Activated CD4-positive, alpha-beta memory T cell treated with anti-CD3 and anti-CD28 coated beads, Interleukin-2, amount 10 ng/mL, durations not matched to agents 7 days and 5 days (primary cell): ENCODE measurements at regions not wholly inside any gene's neighbourhood (a gene's known extent, or its start where the extent isn't known, plus 50 kb on each side); places are given as distances from the start of the nearest gene placed in this dataset.

Source experiments
- CTCF ChIA-PET: fragments of 350-600 bp; sonication (Branson Sonifier 250); formaldehyde crosslinking; loops from one replicate; lab custom pipeline; 2021; ENCODE audit warnings: antibody characterized with exemption, inconsistent platforms; lab: Charles Lee
- POLR2A ChIA-PET: fragments of 350-600 bp; sonication (Branson Sonifier 250); formaldehyde crosslinking; loops from one replicate; lab custom pipeline; 2021; ENCODE audit warnings: antibody characterized with exemption; lab: Charles Lee
- DNase-seq: peaks from one replicate; pipeline ENCODE4 v3.0.0-alpha.2; 2020
- H3K27ac Mint-ChIP-seq: one replicate; pipeline ENCODE4 v1.8.0; 2021; ENCODE audit warnings: mild to moderate bottlenecking, mixed read lengths
- H3K27me3 Mint-ChIP-seq: one replicate; pipeline ENCODE4 v1.8.0; 2021; ENCODE audit warnings: mixed read lengths
- H3K36me3 Mint-ChIP-seq: one replicate; pipeline ENCODE4 v1.8.0; 2021; ENCODE audit warnings: low read depth, mixed read lengths
- H3K4me1 Mint-ChIP-seq: one replicate; pipeline ENCODE4 v1.8.0; 2021; ENCODE audit warnings: mixed read lengths
- H3K4me3 Mint-ChIP-seq: one replicate; pipeline ENCODE4 v1.8.0; 2021; ENCODE audit warnings: mild to moderate bottlenecking, mixed read lengths
- H3K9me3 Mint-ChIP-seq: one replicate; pipeline ENCODE4 v1.8.0; 2021; ENCODE audit warnings: mixed read lengths

DNA sequence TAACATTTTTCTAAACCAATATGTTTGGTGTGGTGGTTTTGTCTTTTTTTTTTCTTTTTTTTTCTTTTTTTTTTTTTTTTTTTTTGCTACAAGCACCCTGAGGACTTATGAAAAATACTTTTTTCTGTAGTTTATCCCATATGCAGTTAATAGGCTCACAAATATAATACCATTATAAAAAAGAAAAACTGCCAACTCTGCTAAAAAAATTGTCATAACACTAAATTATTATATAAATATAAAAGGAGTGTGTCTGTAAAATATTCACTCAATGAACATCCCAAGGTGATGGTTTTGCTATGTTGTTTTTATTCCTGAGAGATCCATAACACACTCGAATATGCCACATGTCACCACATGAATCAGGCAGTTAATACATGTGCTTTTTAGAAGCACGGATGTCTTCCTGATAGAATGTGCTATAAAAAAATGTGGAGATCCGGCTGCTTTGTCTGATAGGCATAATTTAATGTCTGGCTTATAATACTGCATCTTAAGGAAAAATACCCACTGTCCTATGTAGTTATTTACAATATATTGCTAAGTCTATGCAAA, 110.7 kb upstream of the ZNF507 start:
- Mint-ChIP-seq H3K9me3 (no peaks in the 10 kb centered on the region), H3K4me1 (no peaks in the 10 kb centered on the region), H3K36me3 (no peaks in the 10 kb centered on the region), H3K27ac (no peak overlapping the region), H3K4me3 (no peak overlapping the region), H3K27me3 (peaks cover 2% of the 10 kb centered on the region)
- ChIA-PET POLR2A (no interaction called here), CTCF (no interaction called here)
- DNase-seq: no peak

GRCh38 chr19:32238076-32238475, 107.3 kb upstream of the ZNF507 start:
- DNase-seq: no peak
- ChIA-PET POLR2A (no interaction called here), CTCF (no interaction called here)
- Mint-ChIP-seq H3K36me3 (no peaks in the 10 kb centered on the region), H3K27me3 (peaks cover 2% of the 10 kb centered on the region), H3K4me1 (no peaks in the 10 kb centered on the region), H3K27ac (no peak overlapping the region), H3K4me3 (no peak overlapping the region), H3K9me3 (no peaks in the 10 kb centered on the region)

DNA sequence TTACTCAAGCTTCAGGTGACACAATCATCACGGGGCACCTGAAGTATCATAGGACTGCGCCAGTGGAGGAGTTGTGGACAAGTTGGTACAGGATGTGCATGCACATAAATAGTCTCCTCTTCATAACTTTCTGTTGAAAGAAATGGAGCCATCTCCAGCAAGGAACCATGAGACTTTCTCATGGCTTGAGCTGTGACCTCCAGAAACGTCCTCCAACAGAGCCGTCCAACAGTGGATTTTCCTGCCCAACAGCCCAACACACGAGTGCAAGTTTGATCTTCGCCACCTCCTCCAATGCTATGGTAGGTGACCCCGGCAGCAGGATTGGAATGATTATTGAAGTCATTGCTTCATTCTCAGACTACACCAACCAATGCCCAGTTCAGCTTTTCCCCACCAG, 105.1 kb upstream of the ZNF507 start:
- ChIA-PET POLR2A (no interaction called here), CTCF (no interaction called here)
- H3K36me3 Mint-ChIP-seq: no peaks in the 10 kb centered on the region
- no peak overlapping the region for H3K4me3 Mint-ChIP-seq
- no peak overlapping the region for H3K27ac Mint-ChIP-seq
- no peaks in the 10 kb centered on the region for H3K9me3 Mint-ChIP-seq
- DNase-seq: no peak
- peaks cover under 1% of the 10 kb centered on the region for H3K27me3 Mint-ChIP-seq
- H3K4me1 Mint-ChIP-seq: no peaks in the 10 kb centered on the region

GRCh38 chr19:32241306-32241705, 104.1 kb upstream of the ZNF507 start:
- no peak overlapping the region for H3K27ac Mint-ChIP-seq
- H3K4me1 Mint-ChIP-seq: no peaks in the 10 kb centered on the region
- ChIA-PET POLR2A (no interaction called here), CTCF (no interaction called here)
- H3K4me3 Mint-ChIP-seq: no peak overlapping the region
- no peak for DNase-seq
- no peaks in the 10 kb centered on the region for H3K36me3 Mint-ChIP-seq
- H3K9me3 Mint-ChIP-seq: no peaks in the 10 kb centered on the region
- H3K27me3 Mint-ChIP-seq: peaks cover 2% of the 10 kb centered on the region

DNA sequence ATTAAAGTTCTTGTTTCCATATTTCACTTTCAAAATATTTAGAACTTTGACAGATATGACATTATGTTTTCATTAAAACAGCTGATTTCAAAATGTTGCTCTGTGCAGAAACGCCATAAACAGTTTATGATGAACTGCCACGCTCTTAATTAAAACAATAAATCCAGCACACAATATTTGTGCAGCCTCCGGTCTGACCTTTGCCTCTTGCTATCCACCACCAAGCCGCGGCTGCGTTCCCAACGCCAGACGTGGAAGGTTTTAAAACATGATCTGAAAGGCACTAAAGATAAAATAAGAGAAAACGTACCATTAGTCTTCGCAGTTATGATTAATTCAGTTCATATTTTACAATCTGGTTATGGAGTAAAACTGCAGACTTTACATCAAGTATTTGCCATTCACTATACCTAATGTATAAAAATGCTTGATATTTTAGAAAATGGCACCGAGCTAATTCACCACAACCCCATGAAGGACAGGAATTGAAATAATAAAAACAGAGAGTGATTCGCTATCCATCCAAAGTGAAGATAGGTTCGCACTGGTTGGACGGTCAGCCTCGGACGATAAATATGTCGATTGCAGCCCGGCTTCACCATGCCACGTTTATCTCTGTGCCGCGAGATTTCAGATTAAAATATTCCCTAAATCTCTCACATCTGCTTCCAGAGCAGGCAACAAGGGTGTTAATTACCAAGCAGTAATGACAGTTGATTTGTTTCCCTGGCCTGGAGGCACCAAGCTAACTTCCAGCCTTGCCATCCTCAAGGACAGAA, 103.3 kb upstream of the ZNF507 start:
- POLR2A ChIA-PET: no interaction called here
- Mint-ChIP-seq H3K4me3 (no peak overlapping the region), H3K9me3 (no peaks in the 10 kb centered on the region), H3K36me3 (no peaks in the 10 kb centered on the region), H3K27me3 (peaks cover 2% of the 10 kb centered on the region), H3K4me1 (no peaks in the 10 kb centered on the region), H3K27ac (no peak overlapping the region)
- no peak for DNase-seq
- CTCF ChIA-PET: no interaction called here

DNA sequence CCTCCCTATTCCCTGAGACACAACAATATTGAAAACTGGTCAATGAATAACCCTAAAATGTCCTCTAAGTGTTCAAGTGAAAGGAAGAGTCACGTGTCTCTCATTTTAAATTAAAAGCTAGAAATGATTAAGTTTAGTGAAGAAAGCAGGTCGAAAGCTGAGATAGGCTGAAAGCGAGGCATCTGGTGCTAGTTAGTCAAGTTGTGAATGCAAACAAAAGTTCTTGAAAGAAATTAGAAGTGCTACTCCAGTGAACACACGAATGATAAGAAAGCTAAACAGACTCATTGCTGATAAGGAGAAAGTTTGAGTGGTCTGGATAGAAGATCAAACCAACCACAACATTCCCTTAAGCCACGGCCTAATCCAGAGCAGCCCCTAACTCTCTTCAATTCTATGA, 99.4 kb upstream of the ZNF507 start:
- Mint-ChIP-seq H3K27me3 (peaks cover 2% of the 10 kb centered on the region), H3K4me1 (no peaks in the 10 kb centered on the region), H3K9me3 (no peaks in the 10 kb centered on the region), H3K4me3 (no peak overlapping the region), H3K36me3 (no peaks in the 10 kb centered on the region), H3K27ac (no peak overlapping the region)
- POLR2A ChIA-PET: no interaction called here
- no peak for DNase-seq
- CTCF ChIA-PET: no interaction called here

- no peaks in the 10 kb centered on the region for H3K36me3 Mint-ChIP-seq
- H3K4me1 Mint-ChIP-seq: no peaks in the 10 kb centered on the region
- ChIA-PET POLR2A (no interaction called here), CTCF (no interaction called here)
- DNase-seq: no peak
- H3K27me3 Mint-ChIP-seq: no peaks in the 10 kb centered on the region
- H3K27ac Mint-ChIP-seq: no peak overlapping the region
- H3K9me3 Mint-ChIP-seq: no peaks in the 10 kb centered on the region
- no peak overlapping the region for H3K4me3 Mint-ChIP-seq
Observed at GRCh38 chr19:32251634-32252332, 93.6 kb upstream of the ZNF507 start.

DNA sequence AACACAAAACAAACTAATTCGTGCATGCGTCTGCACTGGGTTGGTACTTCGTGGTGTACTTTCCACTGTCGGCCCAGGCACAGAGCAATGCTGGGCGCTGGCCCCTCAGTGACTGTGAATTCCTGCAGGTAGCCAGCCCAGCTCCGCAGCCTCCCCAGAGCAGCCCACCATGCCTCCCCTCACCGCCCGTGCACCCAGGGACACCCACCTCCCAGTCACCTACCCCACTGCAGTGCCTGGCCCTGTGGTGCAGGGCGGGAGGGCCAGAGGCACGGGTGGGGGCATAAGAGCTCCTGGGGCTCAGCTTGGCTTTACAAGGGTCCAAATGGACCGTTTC, 93.1 kb upstream of the ZNF507 start:
- no peaks in the 10 kb centered on the region for H3K9me3 Mint-ChIP-seq
- no peaks in the 10 kb centered on the region for H3K36me3 Mint-ChIP-seq
- CTCF ChIA-PET: no interaction called here
- POLR2A ChIA-PET: no interaction called here
- no peak overlapping the region for H3K4me3 Mint-ChIP-seq
- no peaks in the 10 kb centered on the region for H3K4me1 Mint-ChIP-seq
- no peaks in the 10 kb centered on the region for H3K27me3 Mint-ChIP-seq
- no peak for DNase-seq
- H3K27ac Mint-ChIP-seq: no peak overlapping the region

- ChIA-PET POLR2A (no interaction called here), CTCF (no interaction called here)
- H3K27me3 Mint-ChIP-seq: no peaks in the 10 kb centered on the region
- H3K4me1 Mint-ChIP-seq: no peaks in the 10 kb centered on the region
- no peaks in the 10 kb centered on the region for H3K9me3 Mint-ChIP-seq
- no peak overlapping the region for H3K4me3 Mint-ChIP-seq
- no peaks in the 10 kb centered on the region for H3K36me3 Mint-ChIP-seq
- H3K27ac Mint-ChIP-seq: no peak overlapping the region
- DNase-seq: no peak
Observed at GRCh38 chr19:32253683-32254508, 91.5 kb upstream of the ZNF507 start.

DNA sequence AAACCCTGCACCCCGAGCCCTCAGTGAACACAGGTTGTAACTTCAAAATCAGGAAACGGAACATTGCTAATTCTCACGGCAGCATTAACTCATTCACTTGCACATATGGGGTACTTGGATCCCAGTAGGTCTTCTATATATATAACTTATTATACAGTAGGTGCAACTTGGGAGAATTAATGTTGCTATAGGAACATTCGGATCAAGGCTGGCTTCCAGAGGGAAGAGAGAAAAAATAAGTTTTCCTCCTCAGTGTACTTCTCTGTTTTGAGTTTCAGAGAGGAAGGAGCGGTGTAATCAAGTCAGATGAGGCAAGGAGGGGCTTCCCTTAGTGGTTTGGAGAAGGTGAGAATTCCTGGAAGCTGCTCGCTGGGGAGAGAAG, 90.9 kb upstream of the ZNF507 start:
- DNase-seq: no peak
- POLR2A ChIA-PET: no interaction called here
- H3K4me3 Mint-ChIP-seq: no peak overlapping the region
- no peaks in the 10 kb centered on the region for H3K27me3 Mint-ChIP-seq
- CTCF ChIA-PET: no interaction called here
- no peak overlapping the region for H3K27ac Mint-ChIP-seq
- H3K4me1 Mint-ChIP-seq: no peaks in the 10 kb centered on the region
- H3K9me3 Mint-ChIP-seq: no peaks in the 10 kb centered on the region
- H3K36me3 Mint-ChIP-seq: no peaks in the 10 kb centered on the region

- H3K36me3 Mint-ChIP-seq: no peaks in the 10 kb centered on the region
- no peaks in the 10 kb centered on the region for H3K9me3 Mint-ChIP-seq
- ChIA-PET POLR2A (no interaction called here), CTCF (no interaction called here)
- no peaks in the 10 kb centered on the region for H3K4me1 Mint-ChIP-seq
- DNase-seq: no peak
- H3K4me3 Mint-ChIP-seq: no peak overlapping the region
- no peaks in the 10 kb centered on the region for H3K27me3 Mint-ChIP-seq
- H3K27ac Mint-ChIP-seq: no peak overlapping the region
Observed at GRCh38 chr19:32255536-32256295, 89.7 kb upstream of the ZNF507 start.

DNA sequence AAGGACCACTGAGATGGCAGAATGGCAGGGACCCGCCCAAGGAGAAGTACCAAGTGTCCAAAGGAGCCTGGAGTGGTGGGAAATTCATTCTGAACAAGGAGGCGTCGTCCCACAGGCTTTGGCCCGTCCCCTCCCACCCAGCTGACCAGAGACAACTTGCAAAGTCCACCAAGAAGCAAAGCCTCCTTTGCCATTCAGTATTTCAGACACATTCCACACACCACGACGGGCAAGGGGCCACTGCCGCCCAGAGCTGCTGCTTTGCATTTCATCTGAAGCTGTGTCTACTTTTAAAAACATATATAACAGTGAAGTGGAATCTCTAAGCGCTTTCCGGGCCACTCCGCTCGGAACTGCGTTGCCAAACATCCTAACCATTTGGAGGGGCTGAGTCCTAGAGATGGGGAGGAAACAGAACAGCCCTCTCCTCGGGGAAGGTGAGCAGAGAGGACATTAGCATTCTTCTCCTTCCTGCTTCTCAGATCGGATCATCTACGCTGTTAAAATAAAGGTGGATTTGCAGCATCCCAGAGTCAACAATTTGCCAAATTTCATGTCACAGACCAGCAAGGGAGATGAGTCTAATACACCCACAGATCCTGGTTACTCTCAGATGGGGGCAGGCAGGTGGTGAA, 89.0 kb upstream of the ZNF507 start:
- H3K9me3 Mint-ChIP-seq: no peaks in the 10 kb centered on the region
- ChIA-PET POLR2A (no interaction called here), CTCF (no interaction called here)
- no peaks in the 10 kb centered on the region for H3K4me1 Mint-ChIP-seq
- H3K27ac Mint-ChIP-seq: no peak overlapping the region
- H3K4me3 Mint-ChIP-seq: no peak overlapping the region
- no peak for DNase-seq
- no peaks in the 10 kb centered on the region for H3K27me3 Mint-ChIP-seq
- H3K36me3 Mint-ChIP-seq: no peaks in the 10 kb centered on the region
